ENCODE measurements at regions not wholly inside any gene's neighbourhood (a gene's known extent, or its start where the extent isn't known, plus 50 kb on each side); places are given as distances from the start of the nearest gene placed in this dataset.

GRCh38 chr22:49268924-49269323 lies 558.7 kb downstream of the BRD1 start:
- no peak overlapping the region for H3K4me3 ChIP-seq (ENCODE audit: insufficient read depth, low read length, poor library complexity, severe bottlenecking)
- no peaks in the 10 kb centered on the region for H3F3A ChIP-seq (ENCODE audit: insufficient read depth)

GRCh38 chr22:49267996-49268395 lies 559.7 kb downstream of the BRD1 start:
- no peaks in the 10 kb centered on the region for H4K20me1 ChIP-seq (ENCODE audit: low read depth, low read length)
- H3K36me3 ChIP-seq (ENCODE audit: low read length), result no peaks in the 10 kb centered on the region
- H3K79me2 ChIP-seq (ENCODE audit: insufficient read depth, low read length), result no peaks in the 10 kb centered on the region
- no peak overlapping the region for H3K4me2 ChIP-seq (ENCODE audit: low read depth, low read length, poor library complexity, severe bottlenecking)
- no peak overlapping the region for H3K4me3 ChIP-seq (ENCODE audit: insufficient read depth, low read length, poor library complexity, severe bottlenecking)
- no peak overlapping the region for H3K27ac ChIP-seq (ENCODE audit: low read depth, low read length)
- TF ChIP-seq EZH2phosphoT487 (conservative IDR thresholded peaks at IDR 0.05; ENCODE audit: low read length) (no peak), CTCF (IDR thresholded peaks at IDR 0.05; ENCODE audit: insufficient read depth, low read length, poor library complexity, severe bottlenecking) (no peak)
- no peak overlapping the region for H3K9ac ChIP-seq (ENCODE audit: low read length)
- H2AFZ ChIP-seq (ENCODE audit: low read depth, low read length, severe bottlenecking), result no peak overlapping the region
- no peaks in the 10 kb centered on the region for H3F3A ChIP-seq (ENCODE audit: insufficient read depth)
- no peaks in the 10 kb centered on the region for H3K9me2 ChIP-seq (replicated peaks; ENCODE audit: insufficient read depth, low read length)
- no peaks in the 10 kb centered on the region for H3K27me3 ChIP-seq (ENCODE audit: low read length)
- H3K9me3 ChIP-seq (ENCODE audit: insufficient read depth, low read length), result no peaks in the 10 kb centered on the region

More at GRCh38 chr22:49268924-49269323, 558.7 kb downstream of the BRD1 start:
- Histone ChIP-seq H3K36me3 (ENCODE audit: low read length) (no peaks in the 10 kb centered on the region), H3K9ac (ENCODE audit: low read length) (no peak overlapping the region), H2AFZ (ENCODE audit: low read depth, low read length, severe bottlenecking) (no peak overlapping the region), H3K27ac (ENCODE audit: low read depth, low read length) (no peak overlapping the region), H3K79me2 (ENCODE audit: insufficient read depth, low read length) (no peaks in the 10 kb centered on the region), H3K4me2 (ENCODE audit: low read depth, low read length, poor library complexity, severe bottlenecking) (no peak overlapping the region), H3K9me3 (ENCODE audit: insufficient read depth, low read length) (no peaks in the 10 kb centered on the region), H4K20me1 (ENCODE audit: low read depth, low read length) (no peaks in the 10 kb centered on the region), H3K27me3 (ENCODE audit: low read length) (no peaks in the 10 kb centered on the region), H3K9me2 (replicated peaks; ENCODE audit: insufficient read depth, low read length) (no peaks in the 10 kb centered on the region)
- TF ChIP-seq EZH2phosphoT487 (conservative IDR thresholded peaks at IDR 0.05; ENCODE audit: low read length), result no peak
- TF ChIP-seq CTCF (IDR thresholded peaks at IDR 0.05; ENCODE audit: insufficient read depth, low read length, poor library complexity, severe bottlenecking), result no peak

- H3K79me2 ChIP-seq (ENCODE audit: insufficient read depth, low read length), result no peaks in the 10 kb centered on the region
- H3K27ac ChIP-seq (ENCODE audit: low read depth, low read length), result no peak overlapping the region
- no peaks in the 10 kb centered on the region for H4K20me1 ChIP-seq (ENCODE audit: low read depth, low read length)
Measured at GRCh38 chr22:49266561-49267519, 560.8 kb downstream of the BRD1 start.

More at GRCh38 chr22:49266561-49267519, 560.8 kb downstream of the BRD1 start:
- H3K9me2 ChIP-seq (replicated peaks; ENCODE audit: insufficient read depth, low read length), result no peaks in the 10 kb centered on the region
- no peak overlapping the region for H3K9ac ChIP-seq (ENCODE audit: low read length)
- no peaks in the 10 kb centered on the region for H3K27me3 ChIP-seq (ENCODE audit: low read length)
- no peak overlapping the region for H2AFZ ChIP-seq (ENCODE audit: low read depth, low read length, severe bottlenecking)
- no peak overlapping the region for H3K4me2 ChIP-seq (ENCODE audit: low read depth, low read length, poor library complexity, severe bottlenecking)
- no peaks in the 10 kb centered on the region for H3F3A ChIP-seq (ENCODE audit: insufficient read depth)
- no peaks in the 10 kb centered on the region for H3K36me3 ChIP-seq (ENCODE audit: low read length)
- no peak for TF ChIP-seq EZH2phosphoT487 (conservative IDR thresholded peaks at IDR 0.05; ENCODE audit: low read length)
- no peak for TF ChIP-seq CTCF (IDR thresholded peaks at IDR 0.05; ENCODE audit: insufficient read depth, low read length, poor library complexity, severe bottlenecking)
- H3K4me3 ChIP-seq (ENCODE audit: insufficient read depth, low read length, poor library complexity, severe bottlenecking), result no peak overlapping the region
- no peaks in the 10 kb centered on the region for H3K9me3 ChIP-seq (ENCODE audit: insufficient read depth, low read length)
